GM12873 (cell line): ENCODE measurements at regions not wholly inside any gene's neighbourhood (a gene's known extent, or its start where the extent isn't known, plus 50 kb on each side); places are given as distances from the start of the nearest gene placed in this dataset.

Source experiments
- CTCF ChIP-seq: IDR thresholded peaks from 2 replicates; pipeline ENCODE4 v1.5.1; 2012; ENCODE audit warnings: low read depth, mild to moderate bottlenecking, moderate library complexity, low read length, control low read depth; ENCODE audit not compliant: insufficient read depth; ENCODE audit errors: missing control alignments

- no peak for TF ChIP-seq CTCF
Measured at GRCh38 chr10:44172883-44173607, 211.9 kb downstream of the CXCL12 start.

- no peak for TF ChIP-seq CTCF
Measured at GRCh38 chr10:44171765-44172164, 213.1 kb downstream of the CXCL12 start.

GRCh38 chr10:44168478-44168877, 216.4 kb downstream of the CXCL12 start:
- no peak for TF ChIP-seq CTCF

GRCh38 chr10:44167752-44168151, 217.1 kb downstream of the CXCL12 start:
- TF ChIP-seq CTCF: no peak

- TF ChIP-seq CTCF: no peak
Measured at GRCh38 chr10:44166441-44166840, 218.5 kb downstream of the CXCL12 start.

- no peak for TF ChIP-seq CTCF
Measured at GRCh38 chr10:44164251-44164956, 220.5 kb downstream of the CXCL12 start.

- TF ChIP-seq CTCF: no peak
Measured at GRCh38 chr10:44161184-44161583, 223.7 kb downstream of the CXCL12 start.
